ENCODE measurements at regions not wholly inside any gene's neighbourhood (a gene's known extent, or its start where the extent isn't known, plus 50 kb on each side); places are given as distances from the start of the nearest gene placed in this dataset.

DNA sequence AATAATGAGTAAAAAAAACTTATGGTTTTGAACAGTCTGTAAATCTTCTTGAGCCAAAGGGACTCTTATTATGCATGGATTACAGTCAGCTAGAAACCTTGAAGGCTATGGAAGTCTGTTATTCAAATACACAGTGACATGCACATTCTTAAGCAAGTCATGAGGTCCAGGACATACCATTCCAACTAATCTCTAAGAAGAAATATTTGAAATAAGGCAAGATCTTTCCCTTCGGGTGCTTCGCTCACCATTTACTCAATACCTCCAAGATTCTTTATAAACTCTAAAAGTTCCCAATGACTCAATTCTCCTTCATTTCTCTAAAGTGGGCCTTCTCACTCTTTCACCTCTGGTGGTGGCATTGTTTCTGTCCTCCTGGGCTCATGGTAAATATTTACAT, 811.0 kb downstream of the NR2F1-AS1 start:
- Histone ChIP-seq H3K4me1 (no peaks in the 10 kb centered on the region), H3K27me3 (no peaks in the 10 kb centered on the region), H3K9me3 (no peaks in the 10 kb centered on the region), H3K4me3 (replicated peaks in 1 of 3) (no peak overlapping the region), H3K27ac (no peak overlapping the region), H3K36me3 (no peaks in the 10 kb centered on the region)
- DNase-seq, result no peak
- intact Hi-C loops (cut with DNase I), result no loop called here
- WGBS, 2 donors, result 87 to 91% methylated on average over 2 of the region's 2 CpGs
- TF ChIP-seq POLR2A (IDR thresholded peaks at IDR 0.05), result no peak
- TF ChIP-seq, protein P1, sequence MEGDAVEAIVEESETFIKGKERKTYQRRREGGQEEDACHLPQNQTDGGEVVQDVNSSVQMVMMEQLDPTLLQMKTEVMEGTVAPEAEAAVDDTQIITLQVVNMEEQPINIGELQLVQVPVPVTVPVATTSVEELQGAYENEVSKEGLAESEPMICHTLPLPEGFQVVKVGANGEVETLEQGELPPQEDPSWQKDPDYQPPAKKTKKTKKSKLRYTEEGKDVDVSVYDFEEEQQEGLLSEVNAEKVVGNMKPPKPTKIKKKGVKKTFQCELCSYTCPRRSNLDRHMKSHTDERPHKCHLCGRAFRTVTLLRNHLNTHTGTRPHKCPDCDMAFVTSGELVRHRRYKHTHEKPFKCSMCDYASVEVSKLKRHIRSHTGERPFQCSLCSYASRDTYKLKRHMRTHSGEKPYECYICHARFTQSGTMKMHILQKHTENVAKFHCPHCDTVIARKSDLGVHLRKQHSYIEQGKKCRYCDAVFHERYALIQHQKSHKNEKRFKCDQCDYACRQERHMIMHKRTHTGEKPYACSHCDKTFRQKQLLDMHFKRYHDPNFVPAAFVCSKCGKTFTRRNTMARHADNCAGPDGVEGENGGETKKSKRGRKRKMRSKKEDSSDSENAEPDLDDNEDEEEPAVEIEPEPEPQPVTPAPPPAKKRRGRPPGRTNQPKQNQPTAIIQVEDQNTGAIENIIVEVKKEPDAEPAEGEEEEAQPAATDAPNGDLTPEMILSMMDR (IDR thresholded peaks at IDR 0.05), result no peak

DNA sequence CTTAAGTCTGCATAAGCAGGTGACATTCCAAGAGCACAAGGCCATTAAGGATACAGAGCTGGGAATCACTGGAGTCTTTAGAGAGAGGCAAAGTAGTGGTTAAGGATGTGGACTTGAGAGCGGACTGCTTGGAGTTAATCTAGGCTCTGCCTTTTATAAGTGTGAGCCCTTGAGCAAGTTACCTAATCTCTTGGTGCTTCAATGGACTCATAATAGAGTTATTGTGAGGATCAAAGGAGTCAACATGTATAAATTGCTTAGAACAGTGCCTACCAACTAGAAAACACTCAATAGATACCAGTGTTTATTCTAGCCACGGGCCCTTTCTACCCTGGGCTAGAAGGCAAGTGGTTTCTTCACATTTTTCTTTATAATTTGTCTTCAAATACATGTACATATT, 819.4 kb downstream of the NR2F1-AS1 start:
- Histone ChIP-seq H3K4me3 (replicated peaks in 1 of 3) (no peak overlapping the region), H3K4me1 (no peaks in the 10 kb centered on the region), H3K27me3 (no peaks in the 10 kb centered on the region), H3K36me3 (no peaks in the 10 kb centered on the region), H3K27ac (no peak overlapping the region), H3K9me3 (no peaks in the 10 kb centered on the region)
- DNase-seq, result no peak
- intact Hi-C loops (cut with DNase I), result no loop called here
- 25 to 48% methylated on average over 2 of the region's 2 CpGs for WGBS, 2 donors
- no peak for TF ChIP-seq POLR2A (IDR thresholded peaks at IDR 0.05)
- TF ChIP-seq, protein P1 (IDR thresholded peaks at IDR 0.05), result no peak

DNA sequence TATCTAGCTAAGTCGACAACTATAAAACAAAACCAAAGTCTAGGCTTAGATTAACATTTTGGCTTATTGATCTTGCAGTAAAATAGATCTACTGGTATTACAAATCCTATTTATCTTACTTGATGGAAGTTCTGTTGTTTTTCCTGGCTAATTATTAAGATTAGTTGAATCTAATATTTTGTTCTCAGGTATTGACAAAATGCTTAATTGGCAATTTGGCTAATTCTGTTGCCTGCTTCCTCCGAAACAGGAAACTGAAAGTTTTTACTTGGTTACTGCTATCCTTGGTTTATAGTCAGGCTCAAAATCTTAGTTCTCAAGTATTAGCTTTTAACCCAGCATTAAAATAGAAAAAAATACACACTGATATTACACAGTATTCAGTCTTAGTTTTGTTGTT, 820.5 kb downstream of the NR2F1-AS1 start:
- H3K9me3 ChIP-seq, result no peaks in the 10 kb centered on the region
- no peak overlapping the region for H3K4me3 ChIP-seq (replicated peaks in 1 of 3)
- H3K4me1 ChIP-seq, result no peaks in the 10 kb centered on the region
- TF ChIP-seq, protein P1 (IDR thresholded peaks at IDR 0.05), result no peak
- TF ChIP-seq POLR2A (IDR thresholded peaks at IDR 0.05), result no peak
- WGBS, 2 donors, result 91 to 95% methylated on average over 2 of the region's 2 CpGs
- no peaks in the 10 kb centered on the region for H3K27me3 ChIP-seq
- no peaks in the 10 kb centered on the region for H3K36me3 ChIP-seq
- DNase-seq, result no peak
- intact Hi-C loops (cut with DNase I), result no loop called here
- H3K27ac ChIP-seq, result no peak overlapping the region

DNA sequence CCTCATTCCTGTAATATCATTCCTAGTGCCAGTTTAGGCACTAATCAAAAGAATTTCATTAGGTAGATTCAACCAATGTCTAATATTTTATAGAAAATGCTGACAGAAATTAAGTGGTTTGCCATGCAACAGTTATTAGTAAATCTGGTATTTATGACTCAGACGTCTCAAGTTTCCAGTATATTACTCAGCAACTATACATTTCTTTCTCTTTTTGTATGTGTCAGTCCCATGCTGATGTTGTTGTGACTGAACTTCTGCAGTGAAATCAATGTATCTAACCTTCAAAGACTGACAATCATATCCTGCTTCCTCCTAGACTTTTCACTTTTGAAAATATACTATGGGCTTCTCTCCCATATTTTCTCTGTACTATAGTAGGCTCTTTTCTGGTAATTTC, 822.5 kb downstream of the NR2F1-AS1 start:
- TF ChIP-seq, protein P1 (IDR thresholded peaks at IDR 0.05), result no peak
- no peak for TF ChIP-seq POLR2A (IDR thresholded peaks at IDR 0.05)
- intact Hi-C loops (cut with DNase I), result no loop called here
- H3K4me1 ChIP-seq, result no peaks in the 10 kb centered on the region
- H3K36me3 ChIP-seq, result no peaks in the 10 kb centered on the region
- H3K4me3 ChIP-seq (replicated peaks in 1 of 3), result no peak overlapping the region
- no peak overlapping the region for H3K27ac ChIP-seq
- 84 to 86% methylated on average over 1 of the region's 1 CpG for WGBS, 2 donors
- no peak for DNase-seq
- no peaks in the 10 kb centered on the region for H3K9me3 ChIP-seq
- no peaks in the 10 kb centered on the region for H3K27me3 ChIP-seq

DNA sequence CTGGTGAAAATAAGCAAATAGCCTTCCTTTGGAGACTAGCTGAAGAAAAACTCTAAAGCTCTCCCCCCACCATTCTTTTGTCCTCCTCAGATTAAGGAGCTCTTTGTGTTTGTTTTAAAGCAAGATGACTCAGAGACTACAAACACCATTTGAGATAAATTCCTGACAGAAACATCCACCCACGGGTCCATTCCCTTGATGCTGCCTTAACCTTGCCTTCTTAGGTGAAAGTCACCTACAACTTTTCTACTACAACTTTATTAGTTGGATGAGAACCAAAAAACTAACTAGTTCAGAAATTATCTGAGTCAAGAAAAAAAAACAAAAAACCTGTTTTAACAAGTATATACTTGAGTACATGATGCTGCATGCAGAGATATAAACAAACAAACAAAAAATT, 831.1 kb downstream of the NR2F1-AS1 start:
- Histone ChIP-seq H3K36me3 (no peaks in the 10 kb centered on the region), H3K4me3 (replicated peaks in 1 of 3) (no peak overlapping the region), H3K9me3 (no peaks in the 10 kb centered on the region), H3K4me1 (no peaks in the 10 kb centered on the region), H3K27me3 (no peaks in the 10 kb centered on the region), H3K27ac (no peak overlapping the region)
- TF ChIP-seq, protein P1 (IDR thresholded peaks at IDR 0.05), result no peak
- TF ChIP-seq POLR2A (IDR thresholded peaks at IDR 0.05), result no peak
- DNase-seq, result no peak
- intact Hi-C loops (cut with DNase I), result no loop called here
- WGBS, 2 donors, result 11 to 17% methylated on average over 1 of the region's 1 CpG

Data from thyroid gland (tissue), 4 donors.